T47D (cell line): ENCODE measurements at regions not wholly inside any gene's neighbourhood (a gene's known extent, or its start where the extent isn't known, plus 50 kb on each side); places are given as distances from the start of the nearest gene placed in this dataset.

Source experiments
- DNase-seq, 2 experiments: peaks; one replicate each; pipeline versions ENCODE4 v3.0.0 to v3.0.0-alpha.2; 2011 to 2012; ENCODE audit warnings: low read depth in 1 of 2, low spot score in 1 of 2
- JUND ChIP-seq: IDR thresholded peaks from 2 replicates; pipeline ENCODE4 v1.6.1; 2012; ENCODE audit warnings: low read depth
- in situ Hi-C: cut with HindIII; loops from 2 replicates; pipeline ENCODE4 v1.10.0; 2016; ENCODE audit warnings: low sequenced_read_pairs, low pct_unique_long_range_greater_than_20kb

GRCh38 chr2:38509947-38510326 lies 92.8 kb downstream of the HNRNPLL start:
- DNase-seq = no peak
- no peak for TF ChIP-seq JUND
- in situ Hi-C loops = no loop called here

- in situ Hi-C loops = no loop called here
- DNase-seq = no peak
- no peak for TF ChIP-seq JUND
These were observed 93.3 kb downstream of the HNRNPLL start for GRCh38 chr2:38509314-38509946.

GRCh38 chr2:38508311-38509039 lies 94.3 kb downstream of the HNRNPLL start:
- peak in 1 of 2 experiments; percentile 85 for DNase-seq
- no peak for TF ChIP-seq JUND
- in situ Hi-C loops = no loop called here

GRCh38 chr2:38507712-38508111 lies 95.0 kb downstream of the HNRNPLL start:
- TF ChIP-seq JUND = no peak
- in situ Hi-C loops = no loop called here

GRCh38 chr2:38505779-38506178 lies 96.9 kb downstream of the HNRNPLL start:
- in situ Hi-C loops = no loop called here
- no peak for DNase-seq

More at GRCh38 chr2:38507712-38508111, 95.0 kb downstream of the HNRNPLL start:
- DNase-seq = no peak

GRCh38 chr2:38504169-38504568 lies 98.6 kb downstream of the HNRNPLL start:
- in situ Hi-C loops = no loop called here
- DNase-seq = no peak
- TF ChIP-seq JUND = no peak

More at GRCh38 chr2:38505779-38506178, 96.9 kb downstream of the HNRNPLL start:
- TF ChIP-seq JUND = no peak

GRCh38 chr2:38502107-38502506 lies 100.6 kb downstream of the HNRNPLL start:
- no peak for TF ChIP-seq JUND
- in situ Hi-C loops = no loop called here
- DNase-seq = no peak

GRCh38 chr2:38500283-38500634 lies 102.5 kb downstream of the HNRNPLL start:
- in situ Hi-C loops = no loop called here
- no peak for TF ChIP-seq JUND
- no peak for DNase-seq

GRCh38 chr2:38499548-38500282 lies 103.0 kb downstream of the HNRNPLL start:
- TF ChIP-seq JUND = no peak
- DNase-seq = peak in 1 of 2 experiments; percentile 43
- in situ Hi-C loops = no loop called here

- in situ Hi-C loops = no loop called here
- TF ChIP-seq JUND = no peak
- DNase-seq = no peak
These were observed 104.7 kb downstream of the HNRNPLL start for GRCh38 chr2:38498045-38498481.

- in situ Hi-C loops = no loop called here
- no peak for TF ChIP-seq JUND
- DNase-seq = no peak
These were observed 105.1 kb downstream of the HNRNPLL start for GRCh38 chr2:38497670-38498037.

GRCh38 chr2:38496927-38497669 lies 105.6 kb downstream of the HNRNPLL start:
- no peak for TF ChIP-seq JUND
- in situ Hi-C loops = no loop called here
- DNase-seq = no peak

- DNase-seq = no peak
- no peak for TF ChIP-seq JUND
- in situ Hi-C loops = no loop called here
These were observed 106.8 kb downstream of the HNRNPLL start for GRCh38 chr2:38495880-38496279.
